CD4-positive, alpha-beta T cell (primary cell): ENCODE measurements at regions not wholly inside any gene's neighbourhood (a gene's known extent, or its start where the extent isn't known, plus 50 kb on each side); places are given as distances from the start of the nearest gene placed in this dataset.

Experiments
- ATAC-seq: fragments of 200-7000 bp; cut with Tn5 transposase; one replicate; pipeline ENCODE4 v1.10.0; 2022; ENCODE audit warnings: mild to moderate bottlenecking; ENCODE audit not compliant: poor library complexity
- CTCF ChIA-PET: fragments of 350-600 bp; sonication (Branson Sonifier 250); formaldehyde crosslinking; loops from one replicate; lab custom pipeline; 2021; ENCODE audit warnings: antibody characterized with exemption, inconsistent platforms; lab: Charles Lee
- POLR2A ChIA-PET: fragments of 350-600 bp; sonication (Branson Sonifier 250); formaldehyde crosslinking; loops from one replicate; lab custom pipeline; 2021; ENCODE audit warnings: antibody characterized with exemption, inconsistent platforms; lab: Charles Lee
- DNase-seq, 14 experiments: peaks; one replicate each; pipeline ENCODE4 v3.0.0-alpha.2; 2013 to 2020; ENCODE audit warnings: mixed read lengths in 2 of 14
- H3K27ac ChIP-seq, 2 donors: one replicate each; pipeline versions ENCODE4 v1.5.1 to v1.7.0; 2013; ENCODE audit warnings: low read length in 2 of 2, low read depth in 1 of 2, mild to moderate bottlenecking in 1 of 2
- H3K27me3 ChIP-seq, 2 experiments: 1 replicate in 1 of 2; 2 replicates in 1 of 2; pipeline versions ENCODE4 v1.6.1 to v1.7.0; 2013; ENCODE audit warnings: low read length in 2 of 2, control low read depth in 1 of 2, mild to moderate bottlenecking in 1 of 2, moderate library complexity in 1 of 2; ENCODE audit not compliant: insufficient read depth in 2 of 2, control insufficient read depth in 1 of 2
- H3K36me3 ChIP-seq: one replicate; pipeline ENCODE4 v1.6.1; 2013; ENCODE audit warnings: low read length, control low read depth; ENCODE audit not compliant: insufficient read depth
- H3K4me1 ChIP-seq: one replicate; pipeline ENCODE4 v1.6.1; 2013; ENCODE audit warnings: low read length, control low read depth; ENCODE audit not compliant: insufficient read depth
- H3K4me3 ChIP-seq: one replicate; pipeline ENCODE4 v1.5.1; 2013; ENCODE audit warnings: mild to moderate bottlenecking, low read length, moderate library complexity
- H3K9me3 ChIP-seq, 2 experiments: 1 replicate in 1 of 2; 2 replicates in 1 of 2; pipeline versions ENCODE4 v1.6.1 to v1.7.0; 2013; ENCODE audit warnings: low read length in 2 of 2, mild to moderate bottlenecking in 2 of 2, control low read depth in 1 of 2, moderate library complexity in 1 of 2; ENCODE audit not compliant: control insufficient read depth in 1 of 2, insufficient read depth in 1 of 2
- H3K27ac Mint-ChIP-seq: one replicate; pipeline ENCODE4 v1.8.0; 2020; ENCODE audit warnings: mixed read lengths
- H3K27me3 Mint-ChIP-seq: one replicate; pipeline ENCODE4 v1.8.0; 2021; ENCODE audit warnings: mixed read lengths
- H3K36me3 Mint-ChIP-seq: one replicate; pipeline ENCODE4 v1.8.0; 2021; ENCODE audit warnings: low read depth, mixed read lengths
- H3K4me1 Mint-ChIP-seq: one replicate; pipeline ENCODE4 v1.8.0; 2021; ENCODE audit warnings: low read depth, mixed read lengths
- H3K4me3 Mint-ChIP-seq: one replicate; pipeline ENCODE4 v1.8.0; 2020; ENCODE audit warnings: mild to moderate bottlenecking, mixed read lengths
- H3K9me3 Mint-ChIP-seq: one replicate; pipeline ENCODE4 v1.8.0; 2020; ENCODE audit warnings: mixed read lengths
- intact Hi-C, 2 experiments: fragments of 100-400 bp; cut with DNase I in 1 of 2; cut with micrococcal nuclease in 1 of 2; formaldehyde crosslinking; loops; one replicate each; pipeline versions ENCODE4 v1.15.1 to v1.9.0; 2023 to 2025; cut with DNase I, micrococcal nuclease
- TF ChIP-seq, protein P1 (sequence below): fragments of 200-600 bp; IDR thresholded peaks from one replicate; pipeline ENCODE4 v1.8.0; 2022; ENCODE audit warnings: antibody characterized with exemption, mild to moderate bottlenecking

DNA sequence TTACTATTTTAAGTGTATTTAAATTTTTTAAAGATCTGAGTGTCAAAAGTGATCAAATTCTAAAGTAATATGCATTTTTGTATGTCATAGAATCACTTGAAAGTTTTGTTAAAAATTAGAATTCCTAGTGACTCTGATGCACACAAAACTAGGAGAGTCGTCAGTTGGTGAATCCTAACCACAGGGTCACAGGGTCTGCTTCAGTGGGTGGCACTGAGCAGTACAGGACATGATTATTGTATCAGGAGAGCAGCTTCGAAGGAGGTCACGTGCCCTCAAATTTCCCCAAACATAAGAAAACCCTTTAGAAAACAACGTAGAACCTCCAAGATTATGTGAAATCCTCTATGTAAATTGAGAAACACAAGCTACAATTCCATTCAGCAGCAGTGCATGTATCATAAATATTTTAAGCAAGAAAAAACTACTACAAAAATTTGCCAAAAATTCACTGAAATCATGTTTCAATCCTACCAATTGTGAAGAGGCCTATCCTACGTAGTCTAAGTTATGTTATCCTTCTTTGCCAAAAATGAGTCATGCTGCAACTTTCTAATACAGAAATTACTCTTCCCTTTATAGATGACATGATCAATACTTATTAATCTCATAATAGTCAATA, 323.6 kb downstream of the AASDHPPT start:
- H3K36me3 Mint-ChIP-seq: no peaks in the 10 kb centered on the region
- no peak for DNase-seq
- intact Hi-C loops: no loop called here
- no peaks in the 10 kb centered on the region for H3K4me1 Mint-ChIP-seq
- POLR2A ChIA-PET: no interaction called here
- Histone ChIP-seq H3K36me3 (no peaks in the 10 kb centered on the region), H3K27ac (no peak overlapping the region), H3K4me3 (no peak overlapping the region), H3K27me3 (no peaks in the 10 kb centered on the region), H3K9me3 (no peaks in the 10 kb centered on the region), H3K4me1 (no peaks in the 10 kb centered on the region)
- no peak overlapping the region for H3K4me3 Mint-ChIP-seq
- no peak overlapping the region for H3K27ac Mint-ChIP-seq
- TF ChIP-seq, protein P1, sequence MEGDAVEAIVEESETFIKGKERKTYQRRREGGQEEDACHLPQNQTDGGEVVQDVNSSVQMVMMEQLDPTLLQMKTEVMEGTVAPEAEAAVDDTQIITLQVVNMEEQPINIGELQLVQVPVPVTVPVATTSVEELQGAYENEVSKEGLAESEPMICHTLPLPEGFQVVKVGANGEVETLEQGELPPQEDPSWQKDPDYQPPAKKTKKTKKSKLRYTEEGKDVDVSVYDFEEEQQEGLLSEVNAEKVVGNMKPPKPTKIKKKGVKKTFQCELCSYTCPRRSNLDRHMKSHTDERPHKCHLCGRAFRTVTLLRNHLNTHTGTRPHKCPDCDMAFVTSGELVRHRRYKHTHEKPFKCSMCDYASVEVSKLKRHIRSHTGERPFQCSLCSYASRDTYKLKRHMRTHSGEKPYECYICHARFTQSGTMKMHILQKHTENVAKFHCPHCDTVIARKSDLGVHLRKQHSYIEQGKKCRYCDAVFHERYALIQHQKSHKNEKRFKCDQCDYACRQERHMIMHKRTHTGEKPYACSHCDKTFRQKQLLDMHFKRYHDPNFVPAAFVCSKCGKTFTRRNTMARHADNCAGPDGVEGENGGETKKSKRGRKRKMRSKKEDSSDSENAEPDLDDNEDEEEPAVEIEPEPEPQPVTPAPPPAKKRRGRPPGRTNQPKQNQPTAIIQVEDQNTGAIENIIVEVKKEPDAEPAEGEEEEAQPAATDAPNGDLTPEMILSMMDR: no peak
- H3K27me3 Mint-ChIP-seq: no peaks in the 10 kb centered on the region
- no peak for ATAC-seq
- CTCF ChIA-PET: no interaction called here
- H3K9me3 Mint-ChIP-seq: peaks cover 2% of the 10 kb centered on the region

DNA sequence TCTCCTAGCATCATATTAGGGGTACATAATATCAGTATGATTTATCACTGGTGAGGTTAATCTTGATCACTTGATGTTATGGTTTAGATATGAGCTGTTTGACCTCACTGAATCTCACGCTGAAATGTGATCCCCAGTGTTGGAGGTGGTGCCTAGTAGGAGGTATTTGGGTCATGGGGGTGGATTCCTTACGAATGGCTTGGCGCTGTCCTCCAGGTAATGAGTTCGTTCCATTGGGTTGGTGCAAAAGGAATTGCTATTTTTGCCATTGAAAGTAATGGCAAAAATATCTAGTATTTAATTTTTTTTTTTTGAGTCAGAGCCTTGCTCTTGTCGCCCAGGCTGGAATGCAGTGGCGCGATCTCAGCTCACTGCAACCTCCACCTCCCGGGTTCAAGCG, 326.3 kb downstream of the AASDHPPT start:
- Histone ChIP-seq H3K9me3 (no peaks in the 10 kb centered on the region), H3K4me1 (no peaks in the 10 kb centered on the region), H3K4me3 (no peak overlapping the region), H3K27me3 (no peaks in the 10 kb centered on the region), H3K27ac (no peak overlapping the region), H3K36me3 (no peaks in the 10 kb centered on the region)
- H3K27me3 Mint-ChIP-seq: no peaks in the 10 kb centered on the region
- H3K4me1 Mint-ChIP-seq: no peaks in the 10 kb centered on the region
- peaks cover 2% of the 10 kb centered on the region for H3K9me3 Mint-ChIP-seq
- no peak overlapping the region for H3K4me3 Mint-ChIP-seq
- no peaks in the 10 kb centered on the region for H3K36me3 Mint-ChIP-seq
- intact Hi-C loops: no loop called here
- ChIA-PET POLR2A (no interaction called here), CTCF (no interaction called here)
- no peak overlapping the region for H3K27ac Mint-ChIP-seq
- no peak for DNase-seq
- TF ChIP-seq, protein P1: no peak
- no peak for ATAC-seq

DNA sequence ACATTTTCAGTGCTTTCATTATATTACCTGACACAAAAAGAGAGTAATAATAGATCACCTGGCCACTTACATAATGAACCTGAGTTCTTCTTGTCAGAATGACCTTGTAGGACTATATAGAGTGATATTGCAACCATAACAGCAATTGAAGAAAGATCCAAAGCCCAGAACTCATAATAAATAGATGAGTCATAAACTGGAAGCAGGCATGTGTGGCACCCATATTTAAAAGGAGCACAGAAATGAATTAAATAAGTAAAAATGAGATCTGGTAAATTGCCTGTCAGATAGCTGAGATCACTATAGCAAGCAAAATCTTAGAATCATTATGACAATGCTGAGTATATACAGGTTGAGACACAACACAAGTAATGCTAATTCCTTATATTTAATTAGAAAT, 331.8 kb downstream of the AASDHPPT start:
- Histone ChIP-seq H3K27me3 (no peaks in the 10 kb centered on the region), H3K27ac (no peak overlapping the region), H3K4me1 (no peaks in the 10 kb centered on the region), H3K36me3 (no peaks in the 10 kb centered on the region), H3K4me3 (no peak overlapping the region), H3K9me3 (no peaks in the 10 kb centered on the region)
- ATAC-seq (no peak), DNase-seq (no peak)
- no peaks in the 10 kb centered on the region for H3K27me3 Mint-ChIP-seq
- intact Hi-C loops: no loop called here
- H3K9me3 Mint-ChIP-seq: no peaks in the 10 kb centered on the region
- TF ChIP-seq, protein P1: no peak
- H3K4me3 Mint-ChIP-seq: no peak overlapping the region
- POLR2A ChIA-PET: no interaction called here
- H3K27ac Mint-ChIP-seq: no peak overlapping the region
- CTCF ChIA-PET: no interaction called here
- H3K36me3 Mint-ChIP-seq: no peaks in the 10 kb centered on the region
- H3K4me1 Mint-ChIP-seq: no peaks in the 10 kb centered on the region
